Activated CD8-positive, alpha-beta memory T cell treated with anti-CD3 and anti-CD28 coated beads, Interleukin-2, amount 10 ng/mL, durations not matched to agents 7 days and 5 days (primary cell): ENCODE measurements at regions not wholly inside any gene's neighbourhood (a gene's known extent, or its start where the extent isn't known, plus 50 kb on each side); places are given as distances from the start of the nearest gene placed in this dataset.
"Not testable (repeated sequence)": the region's sequence is repeated elsewhere in the genome, so short reads cannot be mapped to it uniquely, and the experiment has no call there.

Experiments used
- ATAC-seq: fragments of 150-1000 bp; cut with Tn5 transposase; one replicate; pipeline ENCODE4 v1.10.0; 2021; ENCODE audit warnings: moderate library complexity
- CTCF ChIA-PET: fragments of 350-600 bp; sonication (Branson Sonifier 250); formaldehyde crosslinking; loops from one replicate; lab custom pipeline; 2021; ENCODE audit warnings: antibody characterized with exemption; lab: Charles Lee
- DNase-seq: peaks from one replicate; pipeline ENCODE4 v3.0.0-alpha.2; 2020
- H3K27ac Mint-ChIP-seq: one replicate; pipeline ENCODE4 v1.8.0; 2021; ENCODE audit warnings: mild to moderate bottlenecking, mixed read lengths
- H3K27me3 Mint-ChIP-seq: one replicate; pipeline ENCODE4 v1.8.0; 2021; ENCODE audit warnings: mixed read lengths
- H3K36me3 Mint-ChIP-seq: one replicate; pipeline ENCODE4 v1.8.0; 2021; ENCODE audit warnings: mild to moderate bottlenecking, mixed read lengths
- H3K4me1 Mint-ChIP-seq: one replicate; pipeline ENCODE4 v1.8.0; 2021; ENCODE audit warnings: mixed read lengths
- H3K4me3 Mint-ChIP-seq: one replicate; pipeline ENCODE4 v1.8.0; 2021; ENCODE audit warnings: mild to moderate bottlenecking, moderate library complexity, mixed read lengths
- H3K9me3 Mint-ChIP-seq: one replicate; pipeline ENCODE4 v1.8.0; 2022; ENCODE audit warnings: low read depth, mixed read lengths

- ATAC-seq, H3K27me3 Mint-ChIP-seq, CTCF ChIA-PET, H3K36me3 Mint-ChIP-seq, H3K4me1 Mint-ChIP-seq, H3K27ac Mint-ChIP-seq, DNase-seq, H3K9me3 Mint-ChIP-seq, H3K4me3 Mint-ChIP-seq: not testable (repeated sequence)
These were observed 712.8 kb downstream of the KCNJ18 start for GRCh38 chr17:22405080-22405479.

- DNase-seq: no peak
These were observed 716.9 kb downstream of the KCNJ18 start for GRCh38 chr17:22409160-22409751.

DNA sequence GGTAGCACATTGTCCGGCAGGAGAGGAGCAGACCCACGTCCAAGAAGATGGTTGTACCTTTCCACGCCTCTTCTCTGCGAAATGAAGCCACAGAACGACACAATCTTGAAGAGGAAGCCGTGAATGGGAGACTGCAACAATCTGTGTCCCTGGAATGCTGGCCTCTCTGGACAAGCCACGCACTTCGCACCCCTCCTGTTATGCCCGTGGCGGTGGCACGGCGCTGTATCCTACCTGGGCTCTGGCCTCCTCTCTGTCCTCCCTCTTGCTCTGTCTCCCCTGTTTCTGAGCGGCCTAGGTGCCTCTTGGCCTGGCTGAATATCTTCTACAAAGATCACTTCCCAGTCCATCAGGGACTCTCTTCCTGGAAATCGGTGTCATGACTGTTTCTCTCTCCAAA, 717.8 kb downstream of the KCNJ18 start:
- Mint-ChIP-seq H3K9me3 (peaks cover 17% of the 10 kb centered on the region), H3K27me3 (no peaks in the 10 kb centered on the region), H3K27ac (no peak overlapping the region), H3K4me3 (no peak overlapping the region), H3K36me3 (peaks cover 3% of the 10 kb centered on the region), H3K4me1 (no peaks in the 10 kb centered on the region)
- ATAC-seq: no peak
- CTCF ChIA-PET: no interaction called here
- DNase-seq: no peak

More at GRCh38 chr17:22409160-22409751, 716.9 kb downstream of the KCNJ18 start:
- H3K27ac Mint-ChIP-seq: no peak overlapping the region
- H3K9me3 Mint-ChIP-seq: peaks cover 17% of the 10 kb centered on the region
- H3K27me3 Mint-ChIP-seq: no peaks in the 10 kb centered on the region
- CTCF ChIA-PET: no interaction called here
- H3K4me1 Mint-ChIP-seq: no peaks in the 10 kb centered on the region
- no peak for ATAC-seq
- H3K36me3 Mint-ChIP-seq: peaks cover 3% of the 10 kb centered on the region
- H3K4me3 Mint-ChIP-seq: no peak overlapping the region

GRCh38 chr17:22411185-22411784, 719.0 kb downstream of the KCNJ18 start:
- no peak for DNase-seq
- H3K9me3 Mint-ChIP-seq: peaks cover 17% of the 10 kb centered on the region
- H3K36me3 Mint-ChIP-seq: peaks cover 3% of the 10 kb centered on the region

DNA sequence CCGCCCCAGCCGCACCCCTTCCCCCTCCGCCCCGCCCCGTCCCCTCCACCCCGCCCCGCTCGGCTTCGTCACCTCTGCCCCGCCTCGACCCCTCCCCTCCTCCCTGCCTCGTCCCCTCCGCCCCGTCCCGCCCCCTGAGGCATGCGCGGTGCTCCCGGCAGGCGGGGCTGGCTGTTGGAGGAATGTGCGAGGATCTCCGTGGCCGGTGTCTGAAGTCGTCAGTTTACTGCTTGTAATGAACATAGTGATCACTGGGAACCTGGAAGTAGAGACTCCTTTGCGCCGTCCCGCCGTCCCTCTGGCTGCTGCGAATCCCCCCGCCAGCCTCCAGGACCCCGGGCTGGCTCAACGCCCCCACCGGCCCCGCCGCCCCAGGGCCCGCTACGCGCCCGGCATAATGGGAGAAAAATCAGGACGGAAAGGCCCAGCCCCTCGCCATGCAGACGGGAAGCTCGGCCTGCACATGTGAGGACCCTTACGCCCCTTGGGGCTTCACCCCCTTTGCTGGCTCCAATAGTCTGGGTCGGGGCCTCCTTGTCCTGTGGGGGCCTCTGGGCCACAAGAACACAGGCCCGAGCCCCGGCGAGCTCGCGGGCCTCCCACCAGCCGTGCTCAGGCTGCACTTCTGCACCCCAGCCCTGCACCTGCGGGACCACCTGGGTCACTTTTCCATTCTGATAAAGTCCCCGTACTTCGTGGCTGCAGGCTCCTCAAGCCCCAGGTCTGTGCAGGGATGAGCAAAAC, 743.1 kb downstream of the KCNJ18 start:
- CTCF ChIA-PET: no interaction called here
- no peaks in the 10 kb centered on the region for H3K4me1 Mint-ChIP-seq
- no peak for ATAC-seq
- H3K9me3 Mint-ChIP-seq: peaks cover 9% of the 10 kb centered on the region
- no peak for DNase-seq
- H3K4me3 Mint-ChIP-seq: no peak overlapping the region
- no peak overlapping the region for H3K27ac Mint-ChIP-seq
- no peaks in the 10 kb centered on the region for H3K36me3 Mint-ChIP-seq
- H3K27me3 Mint-ChIP-seq: no peaks in the 10 kb centered on the region

More at GRCh38 chr17:22411185-22411784, 719.0 kb downstream of the KCNJ18 start:
- CTCF ChIA-PET: no interaction called here
- no peak for ATAC-seq
- H3K27ac Mint-ChIP-seq: no peak overlapping the region
- H3K27me3 Mint-ChIP-seq: no peaks in the 10 kb centered on the region
- no peak overlapping the region for H3K4me3 Mint-ChIP-seq
- no peaks in the 10 kb centered on the region for H3K4me1 Mint-ChIP-seq

- no peaks in the 10 kb centered on the region for H3K4me1 Mint-ChIP-seq
- no peak overlapping the region for H3K27ac Mint-ChIP-seq
- no peaks in the 10 kb centered on the region for H3K36me3 Mint-ChIP-seq
- no peak for DNase-seq
- ATAC-seq: no peak
- no peak overlapping the region for H3K4me3 Mint-ChIP-seq
- H3K9me3 Mint-ChIP-seq: peaks cover 11% of the 10 kb centered on the region
- no peaks in the 10 kb centered on the region for H3K27me3 Mint-ChIP-seq
- CTCF ChIA-PET: no interaction called here
These were observed 749.5 kb downstream of the KCNJ18 start for GRCh38 chr17:22441776-22442175.

- no peak for DNase-seq
- CTCF ChIA-PET: no interaction called here
- H3K27ac Mint-ChIP-seq: no peak overlapping the region
- no peaks in the 10 kb centered on the region for H3K27me3 Mint-ChIP-seq
- no peak for ATAC-seq
- no peak overlapping the region for H3K4me3 Mint-ChIP-seq
- H3K9me3 Mint-ChIP-seq: peaks cover 6% of the 10 kb centered on the region
- H3K4me1 Mint-ChIP-seq: no peaks in the 10 kb centered on the region
- H3K36me3 Mint-ChIP-seq: no peaks in the 10 kb centered on the region
These were observed 750.7 kb downstream of the KCNJ18 start for GRCh38 chr17:22443061-22443460.

DNA sequence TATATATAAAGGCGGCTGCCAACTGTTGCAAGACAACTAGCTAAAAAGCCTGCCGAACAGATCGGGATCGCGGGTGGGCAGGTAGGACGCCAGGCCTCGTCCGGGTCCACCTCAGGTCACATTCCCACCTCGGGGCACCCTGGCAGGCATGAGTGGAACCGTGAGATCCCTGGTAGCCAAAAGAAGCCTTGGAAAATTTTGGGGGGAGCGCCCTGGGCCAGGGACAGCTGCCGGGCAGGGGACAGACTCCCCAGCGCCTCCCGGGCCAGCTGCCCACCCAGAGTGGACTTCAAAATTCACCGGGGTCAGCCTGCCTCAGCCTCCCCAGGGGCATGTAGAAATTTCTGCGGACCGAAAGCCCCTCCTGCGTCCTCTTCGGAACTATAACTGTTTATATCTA, 760.9 kb downstream of the KCNJ18 start:
- no peak overlapping the region for H3K4me3 Mint-ChIP-seq
- ATAC-seq (no peak), DNase-seq (no peak)
- CTCF ChIA-PET: no interaction called here
- no peaks in the 10 kb centered on the region for H3K4me1 Mint-ChIP-seq
- H3K27me3 Mint-ChIP-seq: no peaks in the 10 kb centered on the region
- peaks cover 18% of the 10 kb centered on the region for H3K9me3 Mint-ChIP-seq
- no peaks in the 10 kb centered on the region for H3K36me3 Mint-ChIP-seq
- H3K27ac Mint-ChIP-seq: no peak overlapping the region

GRCh38 chr17:22454070-22454999, 762.0 kb downstream of the KCNJ18 start:
- DNase-seq (no peak), ATAC-seq (no peak)
- Mint-ChIP-seq H3K27ac (no peak overlapping the region), H3K36me3 (no peaks in the 10 kb centered on the region), H3K9me3 (peaks cover 20% of the 10 kb centered on the region), H3K27me3 (no peaks in the 10 kb centered on the region), H3K4me3 (no peak overlapping the region), H3K4me1 (no peaks in the 10 kb centered on the region)
- CTCF ChIA-PET: no interaction called here

GRCh38 chr17:22459331-22459952, 767.1 kb downstream of the KCNJ18 start:
- Mint-ChIP-seq H3K4me1 (no peaks in the 10 kb centered on the region), H3K36me3 (no peaks in the 10 kb centered on the region), H3K27ac (no peak overlapping the region), H3K27me3 (no peaks in the 10 kb centered on the region), H3K4me3 (no peak overlapping the region), H3K9me3 (peaks cover 18% of the 10 kb centered on the region)
- DNase-seq: no peak
- no peak for ATAC-seq
- CTCF ChIA-PET: no interaction called here

GRCh38 chr17:22459953-22460350, 767.6 kb downstream of the KCNJ18 start:
- no peaks in the 10 kb centered on the region for H3K4me1 Mint-ChIP-seq
- no peak overlapping the region for H3K27ac Mint-ChIP-seq
- no peaks in the 10 kb centered on the region for H3K27me3 Mint-ChIP-seq
- no peaks in the 10 kb centered on the region for H3K36me3 Mint-ChIP-seq
- H3K4me3 Mint-ChIP-seq: no peak overlapping the region
- peaks cover 17% of the 10 kb centered on the region for H3K9me3 Mint-ChIP-seq
- no peak for ATAC-seq
- CTCF ChIA-PET: no interaction called here
- DNase-seq: no peak

DNA sequence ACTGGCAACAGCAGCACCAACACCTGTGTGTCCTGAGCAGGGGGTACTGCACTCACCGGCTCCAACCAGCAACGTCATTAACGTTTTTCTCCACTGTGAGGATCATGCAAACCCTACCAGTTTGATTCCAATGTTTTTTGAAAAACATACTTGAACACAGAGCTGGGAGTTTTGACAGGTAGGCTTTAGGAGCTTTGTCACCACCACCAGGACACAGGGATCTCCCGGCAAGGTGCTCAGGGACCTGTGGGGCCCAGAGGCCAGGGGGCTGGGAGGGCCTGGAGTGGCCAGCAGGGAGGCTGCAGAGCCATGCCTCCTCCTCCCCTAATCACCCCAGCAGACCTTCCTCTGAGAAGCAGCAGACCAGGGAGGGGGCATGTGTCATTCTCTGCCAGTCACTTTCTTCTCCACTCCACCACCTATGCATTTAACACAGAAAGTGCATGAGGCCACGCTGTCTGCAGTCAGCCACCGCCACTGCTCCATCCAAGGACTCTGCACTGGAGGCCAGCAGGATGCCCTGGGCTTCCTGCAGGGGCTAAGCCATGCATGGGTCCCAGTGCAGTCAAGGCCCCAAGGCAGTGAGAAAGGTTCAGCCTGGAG, 768.2 kb downstream of the KCNJ18 start:
- no peak overlapping the region for H3K4me3 Mint-ChIP-seq
- DNase-seq: no peak
- H3K27ac Mint-ChIP-seq: no peak overlapping the region
- no peak for ATAC-seq
- H3K36me3 Mint-ChIP-seq: no peaks in the 10 kb centered on the region
- peaks cover 13% of the 10 kb centered on the region for H3K9me3 Mint-ChIP-seq
- no peaks in the 10 kb centered on the region for H3K4me1 Mint-ChIP-seq
- H3K27me3 Mint-ChIP-seq: no peaks in the 10 kb centered on the region
- CTCF ChIA-PET: no interaction called here
